HUES64 (cell line): ENCODE measurements at regions not wholly inside any gene's neighbourhood (a gene's known extent, or its start where the extent isn't known, plus 50 kb on each side); places are given as distances from the start of the nearest gene placed in this dataset.
"Not testable (repeated sequence)": the region's sequence is repeated elsewhere in the genome, so short reads cannot be mapped to it uniquely, and the experiment has no call there.

Source experiments
- H3K27ac ChIP-seq: 2 replicates; pipeline ENCODE4 v1.7.0; 2013; ENCODE audit warnings: low read depth, low read length, inconsistent platforms
- H3K27me3 ChIP-seq: 2 replicates; pipeline ENCODE4 v1.6.1; 2013; ENCODE audit warnings: mild to moderate bottlenecking, low read length; ENCODE audit not compliant: insufficient read depth
- H3K36me3 ChIP-seq: 2 replicates; pipeline ENCODE4 v1.6.1; 2013; ENCODE audit warnings: mild to moderate bottlenecking, low read length; ENCODE audit not compliant: insufficient read depth
- H3K4me1 ChIP-seq: 2 replicates; pipeline ENCODE4 v1.6.1; 2013; ENCODE audit warnings: mild to moderate bottlenecking, low read length, moderate library complexity; ENCODE audit not compliant: insufficient read depth
- H3K4me3 ChIP-seq: 2 replicates; pipeline ENCODE4 v1.5.1; 2013; ENCODE audit warnings: mild to moderate bottlenecking, low read length, moderate library complexity
- H3K9ac ChIP-seq: 2 replicates; pipeline ENCODE4 v1.6.1; 2013; ENCODE audit warnings: mild to moderate bottlenecking, low read depth, low read length
- H3K9me3 ChIP-seq: 2 replicates; pipeline ENCODE4 v1.6.1; 2013; ENCODE audit warnings: low read depth, low read length; ENCODE audit not compliant: insufficient read depth
- WGBS: fragments of 150-250, 120-280 bp; methylation state at CpG from one replicate; pipeline ENCODE4 v1.1.7; 2013; ENCODE audit warnings: missing lambda C conversion rate; 5-methylcytosine and 5-hydroxymethylcytosine counted together

GRCh38 chr9:79430619-79431018 lies 141.1 kb upstream of the TLE4 start:
- Histone ChIP-seq H3K9me3 (no peaks in the 10 kb centered on the region), H3K4me3 (no peak overlapping the region), H3K4me1 (no peaks in the 10 kb centered on the region), H3K27me3 (no peaks in the 10 kb centered on the region), H3K9ac (no peak overlapping the region), H3K27ac (no peak overlapping the region), H3K36me3 (no peaks in the 10 kb centered on the region)

DNA sequence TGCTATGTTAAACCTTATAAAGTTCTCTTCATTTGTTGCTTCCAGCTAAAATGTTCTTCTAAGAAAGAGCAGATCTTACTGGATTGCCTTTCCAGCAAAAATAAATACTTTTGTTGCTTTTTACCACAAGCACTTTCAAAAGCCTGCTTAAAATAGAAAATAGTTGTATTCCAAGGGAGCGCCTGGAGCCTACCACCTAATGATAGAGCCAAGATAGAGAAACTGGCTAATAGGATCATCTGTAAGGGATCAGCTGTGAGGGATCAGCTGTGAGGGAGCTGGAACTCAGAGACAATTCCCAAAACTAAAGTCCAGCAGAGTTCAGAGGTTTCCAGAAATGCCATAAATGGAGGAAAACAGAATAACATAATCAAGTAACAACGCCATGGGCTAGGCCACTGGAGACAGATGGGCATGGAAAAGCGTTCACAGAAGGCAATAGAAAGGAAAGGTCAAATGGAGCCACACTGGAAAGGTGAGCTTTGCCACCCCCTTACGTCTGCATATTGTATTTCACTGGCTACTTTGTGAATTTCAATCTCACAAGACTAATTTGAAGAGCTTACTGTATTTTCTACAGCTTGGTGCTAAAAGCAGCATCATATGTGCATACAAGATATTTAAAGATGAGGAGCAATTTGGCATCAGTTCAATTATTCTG lies 140.6 kb upstream of the TLE4 start:
- Histone ChIP-seq H3K36me3 (no peaks in the 10 kb centered on the region), H3K4me3 (no peak overlapping the region), H3K27me3 (no peaks in the 10 kb centered on the region), H3K4me1 (no peaks in the 10 kb centered on the region), H3K9me3 (no peaks in the 10 kb centered on the region), H3K9ac (no peak overlapping the region), H3K27ac (no peak overlapping the region)
- 94% methylated on average over 4 of the region's 4 CpGs for WGBS

- Histone ChIP-seq H3K9me3 (no peaks in the 10 kb centered on the region), H3K36me3 (no peaks in the 10 kb centered on the region), H3K27ac (no peak overlapping the region), H3K4me3 (no peak overlapping the region), H3K27me3 (0 out of 2 replicates have a peak, but pooled peaks cover 5% of the 10 kb centered on the region), H3K9ac (no peak overlapping the region), H3K4me1 (no peaks in the 10 kb centered on the region)
- WGBS, result no CpG with 5 or more reads among the region's 1 CpG
Observed at GRCh38 chr9:79432485-79432884, 139.3 kb upstream of the TLE4 start.

- Histone ChIP-seq H3K4me3 (no peak overlapping the region), H3K27ac (no peak overlapping the region), H3K4me1 (0 out of 2 replicates have a peak, but pooled peaks cover 7% of the 10 kb centered on the region), H3K27me3 (peaks cover 14% of the 10 kb centered on the region), H3K9ac (no peak overlapping the region), H3K36me3 (no peaks in the 10 kb centered on the region), H3K9me3 (no peaks in the 10 kb centered on the region)
Observed at GRCh38 chr9:79433703-79434102, 138.1 kb upstream of the TLE4 start.

DNA sequence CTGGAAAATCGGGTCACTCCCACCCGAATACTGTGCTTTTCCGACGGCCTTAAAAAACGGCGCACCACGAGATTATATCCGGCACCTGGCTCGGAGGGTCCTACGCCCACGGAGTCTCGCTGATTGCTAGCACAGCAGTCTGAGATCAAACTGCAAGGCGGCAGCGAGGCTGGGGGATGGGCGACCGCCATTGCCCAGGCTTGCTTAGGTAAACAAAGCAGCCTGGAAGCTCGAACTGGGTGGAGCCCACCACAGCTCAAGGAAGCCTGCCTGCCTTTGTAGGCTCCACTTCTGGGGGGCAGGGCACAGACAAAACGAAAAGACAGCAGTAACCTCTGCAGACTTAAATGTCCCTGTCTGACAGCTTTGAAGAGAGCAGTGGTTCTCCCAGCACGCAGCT lies 132.5 kb upstream of the TLE4 start:
- not testable (repeated sequence) for H3K36me3 ChIP-seq, H3K9me3 ChIP-seq, H3K4me1 ChIP-seq, H3K27ac ChIP-seq
- Histone ChIP-seq H3K4me3 (peak overlapping the region; percentile 67), H3K27me3 (peaks cover 16% of the 10 kb centered on the region), H3K9ac (peak overlapping the region; percentile 72)
- WGBS, result 2% methylated on average over 19 of the region's 19 CpGs

DNA sequence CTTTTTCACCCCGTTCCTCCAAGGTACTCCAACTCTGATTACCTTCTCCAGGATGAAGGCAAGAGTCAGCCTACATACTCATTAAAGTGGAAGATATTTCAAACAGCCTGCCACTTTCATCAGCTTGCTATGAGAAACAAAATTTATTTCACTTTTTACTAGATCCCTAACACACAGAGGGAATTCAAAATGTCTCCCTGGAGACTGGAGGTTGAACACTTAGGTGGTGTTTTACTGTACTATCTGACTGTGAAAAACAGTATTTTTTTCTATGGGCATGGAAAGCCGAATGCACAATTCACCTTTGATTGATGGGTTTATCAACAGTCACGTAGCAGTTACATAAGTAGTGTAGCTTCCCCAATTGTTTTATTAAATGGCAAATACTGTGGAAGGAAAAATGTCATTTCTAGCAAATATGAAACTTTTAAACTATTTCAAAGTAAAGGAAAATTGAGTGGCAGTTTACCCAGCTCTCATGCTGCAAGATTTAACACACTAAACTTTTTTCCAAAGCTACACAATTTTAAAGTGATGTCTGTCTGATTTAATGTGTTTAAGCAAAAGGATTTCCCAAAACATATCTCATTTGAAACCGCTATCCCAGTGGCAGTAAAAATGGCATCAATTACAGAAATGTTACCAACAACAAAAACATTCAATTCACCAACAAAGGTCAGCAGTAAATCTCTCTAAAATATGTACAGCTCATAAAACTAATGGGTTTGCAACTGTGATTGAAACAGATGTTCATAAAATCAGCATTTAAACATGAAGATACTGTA lies 125.0 kb upstream of the TLE4 start:
- H3K36me3 ChIP-seq, result no peaks in the 10 kb centered on the region
- no peaks in the 10 kb centered on the region; the same call in 1 of the 2 replicates for H3K9me3 ChIP-seq
- H3K4me1 ChIP-seq, result peaks cover 5% of the 10 kb centered on the region; the same call in 1 of the 2 replicates
- H3K4me3 ChIP-seq, result no peak overlapping the region
- 96% methylated on average over 4 of the region's 4 CpGs for WGBS
- H3K9ac ChIP-seq, result no peak overlapping the region
- H3K27me3 ChIP-seq, result no peaks in the 10 kb centered on the region
- no peak overlapping the region for H3K27ac ChIP-seq

DNA sequence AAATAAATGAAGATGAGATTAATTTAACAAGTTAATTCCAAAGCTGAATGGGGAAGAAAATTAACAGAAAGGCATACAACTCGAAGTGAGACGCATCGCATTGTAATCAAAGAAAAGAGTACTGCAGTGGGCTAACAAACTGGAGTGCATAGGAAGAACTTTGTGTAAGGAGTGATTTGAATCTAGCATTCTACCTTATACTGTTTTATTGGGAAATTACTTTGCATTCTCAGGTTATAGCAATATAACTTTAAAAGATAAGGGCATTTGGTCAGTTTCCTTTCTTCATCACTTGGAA lies 124.5 kb upstream of the TLE4 start:
- Histone ChIP-seq H3K9me3 (peaks cover 5% of the 10 kb centered on the region; the same call in 1 of the 2 replicates), H3K27me3 (no peaks in the 10 kb centered on the region), H3K4me1 (peaks cover 5% of the 10 kb centered on the region; the same call in 1 of the 2 replicates), H3K9ac (no peak overlapping the region), H3K27ac (no peak overlapping the region), H3K4me3 (no peak overlapping the region), H3K36me3 (no peaks in the 10 kb centered on the region)
- WGBS, result 95% methylated on average over 3 of the region's 3 CpGs

GRCh38 chr9:79447762-79448161 lies 124.0 kb upstream of the TLE4 start:
- Histone ChIP-seq H3K9ac (no peak overlapping the region), H3K27me3 (no peaks in the 10 kb centered on the region), H3K9me3 (peaks cover 8% of the 10 kb centered on the region; the same call in 1 of the 2 replicates), H3K36me3 (no peaks in the 10 kb centered on the region), H3K4me3 (no peak overlapping the region), H3K27ac (no peak overlapping the region), H3K4me1 (peaks cover 5% of the 10 kb centered on the region; the same call in 1 of the 2 replicates)
- 54% methylated on average over 5 of the region's 5 CpGs for WGBS

DNA sequence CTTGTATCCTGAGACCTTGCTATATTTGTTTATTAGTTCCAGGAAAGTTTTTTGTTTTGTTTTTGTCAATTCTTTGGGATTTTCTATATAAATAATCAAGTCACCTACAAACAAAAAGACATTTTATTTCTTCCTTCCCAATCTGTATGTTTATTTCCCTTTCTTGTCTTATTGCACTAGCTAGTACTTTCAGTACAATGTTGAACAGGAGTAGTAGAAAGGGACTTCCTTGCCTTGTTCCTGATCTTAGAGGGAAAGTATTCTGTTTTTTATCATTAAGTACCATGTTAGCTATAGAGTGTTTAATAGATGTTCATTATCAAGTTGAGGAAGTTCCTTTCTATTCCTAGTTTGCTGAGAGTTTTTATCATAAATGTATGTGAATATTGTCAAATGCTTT lies 119.5 kb upstream of the TLE4 start:
- Histone ChIP-seq H3K27me3 (no peaks in the 10 kb centered on the region), H3K27ac (no peak overlapping the region), H3K9ac (no peak overlapping the region), H3K4me1 (peaks cover 5% of the 10 kb centered on the region; the same call in 1 of the 2 replicates), H3K9me3 (peaks cover 8% of the 10 kb centered on the region; the same call in 1 of the 2 replicates), H3K4me3 (no peak overlapping the region), H3K36me3 (no peaks in the 10 kb centered on the region)

GRCh38 chr9:79461712-79462111 lies 110.1 kb upstream of the TLE4 start:
- Histone ChIP-seq H3K4me1 (no peaks in the 10 kb centered on the region), H3K36me3 (no peaks in the 10 kb centered on the region), H3K27ac (no peak overlapping the region), H3K27me3 (no peaks in the 10 kb centered on the region), H3K9ac (no peak overlapping the region), H3K9me3 (no peaks in the 10 kb centered on the region), H3K4me3 (no peak overlapping the region)
- 100% methylated on average over 1 of the region's 3 CpGs for WGBS

- Histone ChIP-seq H3K4me3 (no peak overlapping the region), H3K4me1 (no peaks in the 10 kb centered on the region), H3K36me3 (no peaks in the 10 kb centered on the region), H3K27ac (no peak overlapping the region), H3K9ac (no peak overlapping the region), H3K27me3 (no peaks in the 10 kb centered on the region), H3K9me3 (no peaks in the 10 kb centered on the region)
Observed at GRCh38 chr9:79465156-79465555, 106.6 kb upstream of the TLE4 start.
